Activated CD4-positive, alpha-beta T cell treated with anti-CD3 and anti-CD28 coated beads, Interleukin-2, amount 50 U/mL, for 1 hour (primary cell): ENCODE measurements at regions not wholly inside any gene's neighbourhood (a gene's known extent, or its start where the extent isn't known, plus 50 kb on each side); places are given as distances from the start of the nearest gene placed in this dataset.

Experiments
- DNase-seq: peaks from one replicate; pipeline ENCODE4 v3.0.0-alpha.2; 2020

DNA sequence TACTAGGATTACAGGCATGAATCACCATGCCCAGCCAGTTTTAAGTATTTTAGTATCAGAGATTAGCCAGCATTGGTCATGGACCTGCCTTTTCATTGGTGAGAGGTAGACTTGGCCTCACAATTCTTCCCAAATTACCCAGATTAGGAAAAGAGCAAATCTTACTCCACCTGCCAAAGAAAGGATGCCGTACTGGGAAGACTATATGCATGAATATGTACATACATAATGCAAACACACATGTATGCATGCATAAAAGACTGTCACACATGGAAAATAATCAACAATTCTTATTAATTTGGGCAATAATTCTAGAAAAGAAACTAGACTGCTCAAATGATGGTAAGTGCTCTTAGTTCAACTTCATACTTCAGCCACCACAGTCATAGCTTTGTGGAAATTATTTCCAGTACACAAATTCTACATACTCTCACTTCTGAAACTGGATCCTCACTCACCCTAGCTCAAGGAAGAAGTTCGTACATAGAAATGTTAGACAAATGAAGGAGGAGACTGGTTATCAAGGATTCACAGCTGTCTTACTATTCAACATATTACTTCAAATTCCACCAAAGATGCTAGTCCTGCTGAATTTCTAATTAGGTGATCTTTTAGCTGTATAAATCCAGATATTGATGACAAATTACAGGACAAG lies 73.7 kb downstream of the MINAR2 start:
- DNase-seq: no peak

GRCh38 chr5:129830288-129830687 lies 74.0 kb upstream of the CHSY3 start:
- no peak for DNase-seq

GRCh38 chr5:129836321-129836720 lies 67.9 kb upstream of the CHSY3 start:
- no peak for DNase-seq

DNA sequence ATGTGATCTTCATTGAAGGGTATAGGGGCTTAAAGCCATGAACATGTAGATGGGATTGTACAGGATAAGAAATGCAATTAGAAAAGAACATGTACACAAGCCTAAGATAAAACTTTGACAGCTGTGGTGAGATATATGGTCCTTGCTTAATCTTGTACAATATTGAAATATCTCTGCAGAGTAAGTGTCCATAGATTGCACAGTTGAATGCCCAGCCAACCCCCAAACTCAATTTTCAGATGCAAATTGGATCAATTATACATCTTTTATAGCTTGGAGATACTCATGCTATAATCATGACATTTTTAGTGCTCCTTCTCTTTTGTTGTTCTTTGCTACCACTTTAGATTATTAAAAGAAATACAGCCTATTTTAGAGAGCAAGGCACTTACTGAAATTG lies 59.5 kb upstream of the CHSY3 start:
- no peak for DNase-seq

DNA sequence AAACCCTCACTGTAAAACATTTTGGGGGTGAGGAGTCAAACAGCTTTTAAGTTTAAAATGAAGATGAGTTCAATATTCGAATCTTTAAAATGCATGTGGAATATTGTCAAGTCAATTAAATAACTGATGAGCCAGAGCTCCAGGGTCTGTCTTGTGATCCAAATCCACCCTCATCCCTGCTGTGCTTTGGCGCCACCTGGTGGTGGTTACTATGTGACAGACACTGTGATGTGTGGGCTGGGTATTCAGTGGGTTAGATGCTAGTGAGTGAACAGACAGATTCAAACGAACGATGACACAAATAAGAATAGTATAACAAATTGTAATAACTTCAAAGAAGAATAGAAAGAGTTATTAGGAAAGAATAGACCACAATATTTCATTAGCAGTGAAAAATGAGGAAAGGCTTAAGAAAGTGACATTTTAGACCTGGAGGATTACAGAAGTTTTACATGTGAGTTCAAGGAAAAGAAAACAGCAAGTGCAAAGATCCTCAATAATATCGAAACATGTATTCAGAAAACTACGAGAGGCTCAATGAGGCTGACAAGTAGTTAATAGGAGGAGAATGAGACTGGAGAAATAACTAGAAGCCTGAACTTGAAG lies 51.4 kb upstream of the CHSY3 start:
- DNase-seq: peak; percentile 66

GRCh38 chr5:129853588-129853987 lies 50.7 kb upstream of the CHSY3 start:
- no peak for DNase-seq
